ENCODE measurements at regions not wholly inside any gene's neighbourhood (a gene's known extent, or its start where the extent isn't known, plus 50 kb on each side); places are given as distances from the start of the nearest gene placed in this dataset.

GRCh38 chr7:18320422-18320821 lies 175.1 kb upstream of the HDAC9 start:
- TF ChIP-seq CTCF (IDR thresholded peaks at IDR 0.05) (no peak), POLR2A (IDR thresholded peaks at IDR 0.05) (no peak)
